NCI-H774 (cell line): ENCODE measurements at regions not wholly inside any gene's neighbourhood (a gene's known extent, or its start where the extent isn't known, plus 50 kb on each side); places are given as distances from the start of the nearest gene placed in this dataset.
"Not testable (repeated sequence)": the region's sequence is repeated elsewhere in the genome, so short reads cannot be mapped to it uniquely, and the experiment has no call there.

Experiments used
- DNase-seq: peaks from one replicate; lab custom pipeline; 2025; lab: John Stamatoyannopoulos, UW

- no peak for DNase-seq
These were observed 257.8 kb downstream of the PLK2 start for GRCh38 chr5:58201922-58202648.

GRCh38 chr5:58200451-58200850 lies 259.4 kb downstream of the PLK2 start:
- DNase-seq = no peak

GRCh38 chr5:58199087-58199486 lies 260.8 kb downstream of the PLK2 start:
- DNase-seq = no peak

- DNase-seq = no peak
These were observed 261.6 kb downstream of the PLK2 start for GRCh38 chr5:58198330-58198729.

- DNase-seq = no peak
These were observed 262.0 kb downstream of the PLK2 start for GRCh38 chr5:58197875-58198274.

- DNase-seq = no peak
These were observed 268.4 kb downstream of the PLK2 start for GRCh38 chr5:58191443-58191842.

GRCh38 chr5:58188262-58188651 lies 271.6 kb downstream of the PLK2 start:
- DNase-seq = no peak

- no peak for DNase-seq
These were observed 272.2 kb downstream of the PLK2 start for GRCh38 chr5:58187432-58188261.

- no peak for DNase-seq
These were observed 274.1 kb downstream of the PLK2 start for GRCh38 chr5:58185801-58186200.

- DNase-seq = no peak
These were observed 274.5 kb downstream of the PLK2 start for GRCh38 chr5:58185397-58185796.

GRCh38 chr5:58184910-58185309 lies 275.0 kb downstream of the PLK2 start:
- DNase-seq = no peak

GRCh38 chr5:58183786-58184085 lies 276.1 kb downstream of the PLK2 start:
- no peak for DNase-seq

- no peak for DNase-seq
These were observed 276.7 kb downstream of the PLK2 start for GRCh38 chr5:58183078-58183785.

- no peak for DNase-seq
These were observed 277.5 kb downstream of the PLK2 start for GRCh38 chr5:58182287-58182841.

GRCh38 chr5:58181578-58182286 lies 278.2 kb downstream of the PLK2 start:
- DNase-seq = no peak

- DNase-seq = no peak
These were observed 286.9 kb downstream of the PLK2 start for GRCh38 chr5:58172946-58173345.

GRCh38 chr5:58165152-58165551 lies 294.7 kb downstream of the PLK2 start:
- DNase-seq = no peak

- DNase-seq = not testable (repeated sequence)
These were observed 298.0 kb downstream of the PLK2 start for GRCh38 chr5:58161889-58162288.

GRCh38 chr5:58156973-58157701 lies 302.7 kb downstream of the PLK2 start:
- DNase-seq = peak; percentile 26

- no peak for DNase-seq
These were observed 303.5 kb downstream of the PLK2 start for GRCh38 chr5:58156361-58156760.

- DNase-seq = no peak
These were observed 306.6 kb downstream of the PLK2 start for GRCh38 chr5:58153255-58153654.
